ENCODE measurements at regions not wholly inside any gene's neighbourhood (a gene's known extent, or its start where the extent isn't known, plus 50 kb on each side); places are given as distances from the start of the nearest gene placed in this dataset.
"Not testable (repeated sequence)": the region's sequence is repeated elsewhere in the genome, so short reads cannot be mapped to it uniquely, and the experiment has no call there.

DNA sequence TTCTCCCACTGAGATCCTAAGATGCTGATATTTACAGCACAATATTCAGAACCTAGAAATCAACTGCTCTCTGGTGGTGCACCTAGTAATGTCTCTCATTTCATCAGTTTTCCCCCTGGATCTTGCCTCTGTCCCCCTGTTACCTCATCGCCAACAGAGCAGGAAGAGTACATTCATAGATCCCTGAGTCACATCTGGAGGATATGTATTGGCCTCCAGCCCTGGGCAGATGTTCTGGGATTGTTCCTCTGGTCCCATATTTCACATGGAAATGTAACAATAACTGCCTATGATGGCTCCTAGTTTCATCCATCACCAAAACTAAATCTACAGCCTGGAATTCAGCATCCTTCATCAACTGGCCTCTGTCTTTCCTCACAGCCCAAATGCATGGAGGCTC is 278.8 kb upstream of the SLC14A2 start:
- Mint-ChIP-seq H3K4me1 (ENCODE audit: low read depth) (no peaks in the 10 kb centered on the region), H3K36me3 (ENCODE audit: low read depth) (no peaks in the 10 kb centered on the region), H3K27ac (no peak overlapping the region), H3K27me3 (ENCODE audit: low read depth) (no peaks in the 10 kb centered on the region), H3K4me3 (ENCODE audit: low read depth) (no peak overlapping the region), H3K9me3 (no peaks in the 10 kb centered on the region)
- DNase-seq (ENCODE audit: low spot score): no peak
- intact Hi-C loops (cut with micrococcal nuclease): no loop called here

DNA sequence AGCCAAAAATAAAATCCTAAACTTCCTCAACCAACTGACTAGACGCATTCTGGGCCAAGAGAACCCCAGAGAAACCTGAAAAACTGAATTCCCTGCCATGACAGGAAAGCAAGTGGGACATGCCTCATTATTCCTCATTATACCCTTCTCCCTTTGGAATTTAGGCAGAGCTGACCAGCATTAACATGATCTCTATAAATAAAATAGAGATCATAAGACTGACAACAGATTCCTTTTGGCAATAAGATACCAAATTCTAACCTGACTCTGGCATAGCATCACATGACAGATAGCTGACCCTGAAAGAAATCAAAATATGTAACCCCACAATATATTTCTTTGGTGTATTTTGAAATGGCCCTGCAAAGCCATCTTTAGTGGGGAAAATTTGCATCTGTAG is 277.8 kb upstream of the SLC14A2 start:
- no peaks in the 10 kb centered on the region for H3K9me3 Mint-ChIP-seq
- H3K4me1 Mint-ChIP-seq (ENCODE audit: low read depth): no peaks in the 10 kb centered on the region
- intact Hi-C loops (cut with micrococcal nuclease): no loop called here
- H3K36me3 Mint-ChIP-seq (ENCODE audit: low read depth): no peaks in the 10 kb centered on the region
- no peak overlapping the region for H3K27ac Mint-ChIP-seq
- H3K27me3 Mint-ChIP-seq (ENCODE audit: low read depth): no peaks in the 10 kb centered on the region
- H3K4me3 Mint-ChIP-seq (ENCODE audit: low read depth): no peak overlapping the region
- DNase-seq (ENCODE audit: low spot score): no peak

DNA sequence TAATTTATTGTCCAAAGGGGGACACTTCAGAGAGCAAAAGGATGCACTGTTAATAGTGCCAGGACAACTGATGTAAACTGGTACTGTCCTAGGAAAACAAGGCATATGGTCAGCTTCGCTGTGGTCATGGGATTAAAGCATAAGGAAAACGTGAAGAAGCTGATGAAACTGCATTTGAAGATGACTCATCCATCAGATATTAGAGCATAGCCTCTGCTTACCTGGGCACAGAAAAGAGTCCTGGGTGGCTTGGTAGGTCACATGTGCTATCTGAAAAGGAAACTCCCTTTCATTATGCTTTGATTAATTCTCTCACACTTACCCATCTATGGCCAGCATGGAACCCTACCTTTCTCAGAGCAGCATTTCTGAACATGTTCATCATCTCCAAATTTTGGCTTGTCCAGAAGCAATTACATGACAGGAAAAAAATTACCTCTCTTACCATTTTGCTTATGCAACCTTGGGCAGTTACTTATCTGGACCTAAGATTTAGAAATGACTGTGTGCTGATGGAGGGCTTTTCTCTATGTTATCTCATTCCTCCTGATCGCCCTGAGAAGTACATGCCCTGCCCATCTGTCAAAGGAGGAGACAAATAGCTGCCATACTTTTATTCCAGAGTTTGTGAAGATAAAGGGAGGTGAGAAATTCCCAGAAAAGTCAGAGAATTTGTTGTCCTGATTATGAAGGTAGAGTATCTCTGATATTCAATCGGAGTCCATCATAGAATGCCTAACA is 275.3 kb upstream of the SLC14A2 start:
- Mint-ChIP-seq H3K4me3 (ENCODE audit: low read depth) (no peak overlapping the region), H3K27me3 (ENCODE audit: low read depth) (no peaks in the 10 kb centered on the region), H3K36me3 (ENCODE audit: low read depth) (no peaks in the 10 kb centered on the region), H3K9me3 (no peaks in the 10 kb centered on the region), H3K4me1 (ENCODE audit: low read depth) (no peaks in the 10 kb centered on the region), H3K27ac (no peak overlapping the region)
- intact Hi-C loops (cut with micrococcal nuclease): no loop called here
- DNase-seq (ENCODE audit: low spot score): no peak

DNA sequence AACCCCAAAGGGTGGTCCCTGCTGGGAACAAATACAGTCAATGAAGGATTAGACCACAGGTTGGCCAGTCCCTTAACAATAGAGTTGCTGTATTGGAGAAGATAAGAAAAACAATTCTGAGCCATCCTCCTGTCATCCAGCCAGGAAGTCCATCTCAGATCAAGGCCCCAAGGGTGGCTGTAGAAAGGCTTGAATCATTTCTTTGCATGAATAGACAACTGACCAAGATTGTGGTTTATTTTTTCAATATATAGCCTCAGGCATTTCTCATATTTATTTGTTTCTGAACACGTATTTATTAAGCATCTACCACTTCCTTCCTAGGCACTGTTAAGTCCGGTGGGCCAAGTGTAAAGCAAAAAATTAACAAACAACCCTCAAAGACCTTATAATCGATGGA is 274.4 kb upstream of the SLC14A2 start:
- no peak for DNase-seq (ENCODE audit: low spot score)
- H3K36me3 Mint-ChIP-seq (ENCODE audit: low read depth): no peaks in the 10 kb centered on the region
- intact Hi-C loops (cut with micrococcal nuclease): no loop called here
- H3K9me3 Mint-ChIP-seq: no peaks in the 10 kb centered on the region
- no peak overlapping the region for H3K4me3 Mint-ChIP-seq (ENCODE audit: low read depth)
- H3K27me3 Mint-ChIP-seq (ENCODE audit: low read depth): no peaks in the 10 kb centered on the region
- no peaks in the 10 kb centered on the region for H3K4me1 Mint-ChIP-seq (ENCODE audit: low read depth)
- H3K27ac Mint-ChIP-seq: no peak overlapping the region

DNA sequence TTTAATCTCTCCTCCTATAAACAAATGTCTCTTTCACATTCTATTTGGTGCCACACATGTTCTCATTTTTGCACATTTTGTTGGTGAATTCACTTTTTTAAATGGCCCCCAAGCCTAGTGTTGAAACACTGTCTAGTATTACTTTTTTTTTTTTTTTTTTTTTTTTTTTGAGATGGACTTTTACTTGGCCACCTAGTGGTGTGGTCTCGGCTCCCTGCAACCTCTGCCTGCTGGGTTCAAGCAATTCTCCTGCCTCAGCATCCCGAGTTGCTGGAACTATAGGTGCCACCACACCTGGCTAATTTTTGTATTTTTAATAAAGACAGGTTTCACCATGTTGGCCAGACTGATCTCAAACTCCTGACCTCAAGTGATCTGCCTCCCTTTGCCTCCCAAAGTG is 273.8 kb upstream of the SLC14A2 start:
- intact Hi-C loops (cut with micrococcal nuclease): no loop called here

DNA sequence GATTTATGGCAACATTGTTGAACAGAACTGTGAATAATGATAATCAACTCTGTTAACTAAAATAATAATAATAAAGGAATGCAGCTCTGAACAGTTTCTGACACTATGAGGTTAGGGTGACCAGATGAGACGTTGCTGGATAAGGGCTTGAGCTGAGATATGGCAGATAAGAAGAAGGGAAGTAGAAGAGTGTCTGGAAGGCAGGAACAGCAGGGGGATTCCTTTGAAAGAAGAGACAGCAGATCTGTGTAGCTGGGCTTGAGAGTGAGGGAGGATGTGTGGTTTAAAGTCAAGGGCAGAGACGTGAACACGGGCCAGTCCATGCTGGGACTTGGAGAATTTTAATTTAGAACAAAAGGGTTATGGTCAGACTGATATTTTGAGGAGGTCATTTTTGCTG is 273.1 kb upstream of the SLC14A2 start:
- Mint-ChIP-seq H3K36me3 (ENCODE audit: low read depth) (no peaks in the 10 kb centered on the region), H3K4me1 (ENCODE audit: low read depth) (no peaks in the 10 kb centered on the region), H3K4me3 (ENCODE audit: low read depth) (no peak overlapping the region), H3K27me3 (ENCODE audit: low read depth) (no peaks in the 10 kb centered on the region), H3K27ac (no peak overlapping the region), H3K9me3 (no peaks in the 10 kb centered on the region)
- DNase-seq (ENCODE audit: low spot score): no peak
- intact Hi-C loops (cut with micrococcal nuclease): no loop called here

More for the DNA sequence above, 273.8 kb upstream of the SLC14A2 start:
- no peak overlapping the region for H3K4me3 Mint-ChIP-seq (ENCODE audit: low read depth)
- DNase-seq (ENCODE audit: low spot score): no peak
- no peaks in the 10 kb centered on the region for H3K27me3 Mint-ChIP-seq (ENCODE audit: low read depth)
- no peaks in the 10 kb centered on the region for H3K9me3 Mint-ChIP-seq
- H3K36me3 Mint-ChIP-seq (ENCODE audit: low read depth): no peaks in the 10 kb centered on the region
- H3K4me1 Mint-ChIP-seq (ENCODE audit: low read depth): no peaks in the 10 kb centered on the region
- H3K27ac Mint-ChIP-seq: no peak overlapping the region

DNA sequence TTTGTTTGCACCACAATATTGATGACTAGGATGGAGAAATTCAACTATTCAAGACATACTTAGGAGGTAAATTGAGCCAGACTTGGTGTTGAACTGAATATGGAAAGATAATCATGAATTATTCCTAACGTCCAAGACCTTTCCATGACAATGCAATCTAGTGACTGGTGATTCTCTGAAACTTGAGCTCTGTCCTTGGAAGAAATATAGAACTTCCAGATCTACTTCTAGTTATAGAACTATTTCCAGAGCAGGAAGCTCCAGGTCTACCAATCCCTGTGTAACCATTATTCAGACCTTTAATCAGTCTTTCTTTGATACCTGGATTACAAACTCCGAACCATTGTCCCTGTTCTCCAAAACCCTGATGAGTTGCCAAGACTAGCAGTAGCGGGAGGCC is 272.6 kb upstream of the SLC14A2 start:
- H3K9me3 Mint-ChIP-seq: no peaks in the 10 kb centered on the region
- DNase-seq (ENCODE audit: low spot score): no peak
- no peak overlapping the region for H3K27ac Mint-ChIP-seq
- no peaks in the 10 kb centered on the region for H3K36me3 Mint-ChIP-seq (ENCODE audit: low read depth)
- no peak overlapping the region for H3K4me3 Mint-ChIP-seq (ENCODE audit: low read depth)
- H3K27me3 Mint-ChIP-seq (ENCODE audit: low read depth): no peaks in the 10 kb centered on the region
- intact Hi-C loops (cut with micrococcal nuclease): no loop called here
- H3K4me1 Mint-ChIP-seq (ENCODE audit: low read depth): no peaks in the 10 kb centered on the region

DNA sequence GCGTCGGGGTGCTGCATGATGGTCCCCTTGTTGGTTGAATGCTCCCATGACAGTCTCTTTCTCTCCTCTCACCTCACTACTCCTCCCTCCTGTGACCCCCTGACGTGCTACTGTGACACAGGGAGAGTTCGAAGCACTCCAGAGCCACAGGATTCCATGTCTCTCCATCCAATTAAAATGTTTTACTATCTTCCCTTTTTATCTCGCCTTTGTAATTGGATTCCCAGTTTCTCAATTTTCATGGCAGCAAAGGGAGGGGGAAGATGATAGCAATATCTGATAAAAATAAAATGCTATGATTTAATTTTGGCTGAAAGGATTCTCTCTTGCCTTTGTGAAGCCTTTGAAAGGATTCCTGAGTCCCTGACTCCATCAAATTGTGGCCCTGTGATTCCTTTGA is 271.9 kb upstream of the SLC14A2 start:
- H3K9me3 Mint-ChIP-seq: no peaks in the 10 kb centered on the region
- H3K27me3 Mint-ChIP-seq (ENCODE audit: low read depth): no peaks in the 10 kb centered on the region
- H3K36me3 Mint-ChIP-seq (ENCODE audit: low read depth): no peaks in the 10 kb centered on the region
- intact Hi-C loops (cut with micrococcal nuclease): no loop called here
- no peak for DNase-seq (ENCODE audit: low spot score)
- H3K4me3 Mint-ChIP-seq (ENCODE audit: low read depth): no peak overlapping the region
- no peaks in the 10 kb centered on the region for H3K4me1 Mint-ChIP-seq (ENCODE audit: low read depth)
- H3K27ac Mint-ChIP-seq: no peak overlapping the region

DNA sequence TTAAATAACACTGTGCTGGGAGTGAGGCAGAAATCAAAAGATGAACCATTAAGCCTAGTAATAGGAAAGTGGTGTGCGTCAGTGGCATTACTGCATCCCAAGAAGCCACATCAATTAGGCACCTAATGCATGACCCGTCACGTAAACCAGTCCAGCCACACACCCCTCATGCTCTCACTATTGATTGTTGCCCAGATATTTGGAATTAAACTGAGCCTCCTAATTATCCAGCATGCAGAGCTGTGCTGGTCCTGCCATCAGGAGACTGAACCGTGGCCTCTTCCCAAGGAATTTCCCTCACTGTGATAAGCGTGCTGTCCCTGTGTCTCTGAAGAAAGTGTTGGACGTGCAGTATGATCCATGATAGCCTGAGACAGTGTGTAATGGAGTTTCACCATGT is 270.6 kb upstream of the SLC14A2 start:
- DNase-seq (ENCODE audit: low spot score); H3K4me3 Mint-ChIP-seq (ENCODE audit: low read depth); H3K4me1 Mint-ChIP-seq (ENCODE audit: low read depth); H3K27ac Mint-ChIP-seq; H3K9me3 Mint-ChIP-seq; H3K27me3 Mint-ChIP-seq (ENCODE audit: low read depth); H3K36me3 Mint-ChIP-seq (ENCODE audit: low read depth); intact Hi-C loops (cut with micrococcal nuclease): not testable (repeated sequence)

DNA sequence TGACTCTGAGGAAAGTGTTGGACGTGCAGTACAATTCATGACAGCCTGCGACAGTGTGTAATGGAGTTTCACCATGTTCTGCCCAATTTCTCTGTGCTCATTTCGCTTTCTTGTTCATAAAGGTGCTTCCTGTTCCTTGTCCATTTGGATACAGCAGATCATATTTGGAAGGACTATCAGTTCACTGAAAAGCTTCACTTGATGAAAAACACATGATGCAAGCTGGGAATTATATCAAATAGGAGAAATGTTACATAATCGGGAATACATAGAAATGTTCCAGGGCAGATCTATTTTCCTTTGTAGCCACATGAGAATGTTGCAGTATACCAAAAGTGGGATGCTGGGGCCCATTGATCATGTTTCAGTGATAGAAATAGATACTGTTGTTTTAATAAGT is 266.3 kb upstream of the SLC14A2 start:
- Mint-ChIP-seq H3K27me3 (ENCODE audit: low read depth) (peaks cover 3% of the 10 kb centered on the region), H3K4me3 (ENCODE audit: low read depth) (no peak overlapping the region), H3K36me3 (ENCODE audit: low read depth) (no peaks in the 10 kb centered on the region), H3K4me1 (ENCODE audit: low read depth) (no peaks in the 10 kb centered on the region), H3K9me3 (no peaks in the 10 kb centered on the region), H3K27ac (no peak overlapping the region)
- intact Hi-C loops (cut with micrococcal nuclease): no loop called here
- DNase-seq (ENCODE audit: low spot score): no peak

DNA sequence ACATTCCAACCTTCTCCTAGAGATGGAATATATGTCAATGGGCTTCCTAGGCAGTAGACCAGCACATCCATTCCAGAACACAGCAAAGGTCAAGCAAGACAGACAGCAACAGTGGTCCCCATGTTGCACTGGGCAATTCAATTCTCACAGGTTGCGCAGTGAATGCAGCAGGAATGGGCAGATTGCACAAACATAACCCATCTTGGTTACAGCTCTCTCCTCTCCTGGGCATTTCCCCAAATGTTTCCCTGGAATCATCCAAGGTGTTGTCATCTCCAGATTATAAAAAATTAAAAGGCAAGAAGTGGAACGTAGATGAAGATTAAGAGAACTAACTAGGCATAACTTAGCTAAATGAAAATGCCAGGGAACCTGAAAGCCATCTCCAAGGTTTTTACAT is 265.8 kb upstream of the SLC14A2 start:
- Mint-ChIP-seq H3K9me3 (no peaks in the 10 kb centered on the region), H3K4me3 (ENCODE audit: low read depth) (no peak overlapping the region)
- intact Hi-C loops (cut with micrococcal nuclease): no loop called here

DNA sequence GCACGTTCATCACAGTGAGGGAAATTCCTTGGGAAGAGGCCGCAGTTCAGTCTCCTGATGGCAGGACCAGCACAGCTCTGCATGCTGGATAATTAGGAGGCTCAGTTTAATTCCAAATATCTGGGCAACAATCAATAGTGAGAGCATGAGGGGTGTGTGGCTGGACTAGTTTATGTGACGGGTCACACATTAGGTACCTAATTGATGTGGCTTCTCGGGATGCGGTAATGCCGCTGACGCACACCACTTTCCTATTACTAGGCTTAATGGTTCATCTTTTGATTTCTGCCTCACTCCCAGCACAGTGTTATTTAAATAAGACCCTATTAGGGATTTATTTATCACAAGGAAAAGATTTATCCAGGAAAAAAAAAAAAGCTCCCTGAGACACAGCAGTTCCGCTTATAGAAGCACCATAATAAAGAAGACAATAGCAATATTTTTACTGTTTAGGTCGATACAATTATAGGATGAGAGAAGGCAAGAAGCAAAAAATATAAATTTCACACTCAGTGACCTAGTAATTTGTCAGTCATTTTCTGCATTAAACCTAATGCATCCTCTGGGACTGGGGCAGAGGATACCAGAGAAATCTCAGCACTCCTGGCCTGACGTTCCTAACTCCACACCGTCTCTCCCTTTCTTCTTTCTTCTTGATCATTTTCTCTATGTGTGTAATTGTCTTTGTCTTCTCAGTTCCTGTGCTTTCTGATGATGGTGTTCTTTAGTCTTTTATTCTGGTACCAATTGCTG is 264.7 kb upstream of the SLC14A2 start:
- Mint-ChIP-seq H3K27ac (no peak overlapping the region), H3K4me1 (ENCODE audit: low read depth) (no peaks in the 10 kb centered on the region), H3K27me3 (ENCODE audit: low read depth) (peaks cover 3% of the 10 kb centered on the region), H3K4me3 (ENCODE audit: low read depth) (no peak overlapping the region), H3K36me3 (ENCODE audit: low read depth) (no peaks in the 10 kb centered on the region), H3K9me3 (no peaks in the 10 kb centered on the region)
- DNase-seq (ENCODE audit: low spot score): no peak
- intact Hi-C loops (cut with micrococcal nuclease): no loop called here

More for the DNA sequence above, 265.8 kb upstream of the SLC14A2 start:
- DNase-seq (ENCODE audit: low spot score): no peak
- H3K27ac Mint-ChIP-seq: no peak overlapping the region
- no peaks in the 10 kb centered on the region for H3K36me3 Mint-ChIP-seq (ENCODE audit: low read depth)
- peaks cover 3% of the 10 kb centered on the region for H3K27me3 Mint-ChIP-seq (ENCODE audit: low read depth)
- no peaks in the 10 kb centered on the region for H3K4me1 Mint-ChIP-seq (ENCODE audit: low read depth)

DNA sequence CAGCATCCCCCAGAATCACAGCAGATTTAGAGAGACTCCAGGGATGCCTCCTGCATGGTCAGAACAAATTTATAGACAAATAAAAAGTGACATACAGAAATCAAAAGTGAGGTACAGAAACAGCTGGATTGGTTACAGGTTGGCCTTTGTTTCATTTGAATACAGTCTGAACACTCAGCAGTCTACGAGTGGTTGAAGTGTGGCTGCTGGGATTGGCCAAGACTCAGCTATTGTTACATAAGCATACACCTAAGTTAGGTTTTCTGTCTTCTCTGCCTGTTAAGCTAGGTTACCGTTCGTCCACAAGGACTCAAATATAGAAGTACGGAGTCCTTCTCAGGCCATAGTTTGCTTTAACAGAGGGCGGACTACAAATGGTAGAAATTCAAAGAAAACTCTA is 262.4 kb upstream of the SLC14A2 start:
- H3K27ac Mint-ChIP-seq: no peak overlapping the region
- H3K4me1 Mint-ChIP-seq (ENCODE audit: low read depth): no peaks in the 10 kb centered on the region
- DNase-seq (ENCODE audit: low spot score): no peak
- H3K9me3 Mint-ChIP-seq: no peaks in the 10 kb centered on the region
- no peaks in the 10 kb centered on the region for H3K36me3 Mint-ChIP-seq (ENCODE audit: low read depth)
- no peak overlapping the region for H3K4me3 Mint-ChIP-seq (ENCODE audit: low read depth)
- peaks cover 3% of the 10 kb centered on the region for H3K27me3 Mint-ChIP-seq (ENCODE audit: low read depth)
- intact Hi-C loops (cut with micrococcal nuclease): no loop called here
